ENCODE measurements at regions not wholly inside any gene's neighbourhood (a gene's known extent, or its start where the extent isn't known, plus 50 kb on each side); places are given as distances from the start of the nearest gene placed in this dataset.

DNA sequence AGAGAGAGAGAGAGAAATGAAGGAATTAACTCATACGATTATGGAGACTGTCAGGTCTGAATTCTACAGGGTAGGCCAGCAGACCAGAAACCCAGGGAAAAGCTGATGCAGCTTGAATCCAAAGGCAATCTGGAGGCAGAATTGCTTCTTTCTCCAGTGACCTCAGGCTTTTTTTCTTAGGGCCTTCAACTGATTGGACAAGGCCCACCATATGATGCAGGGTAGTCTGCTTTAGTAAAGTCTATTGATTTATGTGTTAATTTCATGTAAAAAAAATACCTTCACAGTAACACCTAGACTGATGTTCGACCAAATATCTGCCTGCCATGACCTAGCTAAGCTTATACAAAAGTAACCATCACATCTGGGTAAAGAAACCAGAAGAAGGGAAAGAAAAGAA is 71.1 kb downstream of the MZT1 start:
- TF ChIP-seq, protein P1, sequence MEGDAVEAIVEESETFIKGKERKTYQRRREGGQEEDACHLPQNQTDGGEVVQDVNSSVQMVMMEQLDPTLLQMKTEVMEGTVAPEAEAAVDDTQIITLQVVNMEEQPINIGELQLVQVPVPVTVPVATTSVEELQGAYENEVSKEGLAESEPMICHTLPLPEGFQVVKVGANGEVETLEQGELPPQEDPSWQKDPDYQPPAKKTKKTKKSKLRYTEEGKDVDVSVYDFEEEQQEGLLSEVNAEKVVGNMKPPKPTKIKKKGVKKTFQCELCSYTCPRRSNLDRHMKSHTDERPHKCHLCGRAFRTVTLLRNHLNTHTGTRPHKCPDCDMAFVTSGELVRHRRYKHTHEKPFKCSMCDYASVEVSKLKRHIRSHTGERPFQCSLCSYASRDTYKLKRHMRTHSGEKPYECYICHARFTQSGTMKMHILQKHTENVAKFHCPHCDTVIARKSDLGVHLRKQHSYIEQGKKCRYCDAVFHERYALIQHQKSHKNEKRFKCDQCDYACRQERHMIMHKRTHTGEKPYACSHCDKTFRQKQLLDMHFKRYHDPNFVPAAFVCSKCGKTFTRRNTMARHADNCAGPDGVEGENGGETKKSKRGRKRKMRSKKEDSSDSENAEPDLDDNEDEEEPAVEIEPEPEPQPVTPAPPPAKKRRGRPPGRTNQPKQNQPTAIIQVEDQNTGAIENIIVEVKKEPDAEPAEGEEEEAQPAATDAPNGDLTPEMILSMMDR (IDR thresholded peaks at IDR 0.05): no peak
- TF ChIP-seq EP300 (IDR thresholded peaks at IDR 0.05) (no peak), POLR2AphosphoS5 (IDR thresholded peaks at IDR 0.05) (no peak), POLR2A (IDR thresholded peaks at IDR 0.05) (no peak)

All from sigmoid colon (tissue), 4 donors.